CD14-positive monocyte (primary cell): ENCODE measurements at regions not wholly inside any gene's neighbourhood (a gene's known extent, or its start where the extent isn't known, plus 50 kb on each side); places are given as distances from the start of the nearest gene placed in this dataset. TPM values are rescaled to one million over a fixed set of nuclear protein-coding genes. Genes with fewer than 3 reads are reported as not detected.

Source experiments
- DNase-seq, 3 donors: peaks; one replicate each; pipeline ENCODE4 v3.0.0-alpha.2; 2011 to 2022
- H2AFZ ChIP-seq: 2 replicates; pipeline ENCODE4 v1.6.0; 2012; ENCODE audit warnings: mild to moderate bottlenecking, low read depth, low read length, inconsistent platforms; ENCODE audit not compliant: insufficient read depth, poor library complexity, severe bottlenecking
- H3K27ac ChIP-seq, 2 donors: 1 replicate in 1 of 2; 2 replicates in 1 of 2; pipeline ENCODE4 v1.5.1; 2012 to 2013; ENCODE audit warnings: low read length in 2 of 2, control low read depth in 1 of 2, inconsistent platforms in 1 of 2, low read depth in 1 of 2, mild to moderate bottlenecking in 1 of 2
- H3K27me3 ChIP-seq, 2 donors: one replicate each; pipeline versions ENCODE4 v1.6.0 to v1.6.1; 2011 to 2013; ENCODE audit warnings: low read length in 2 of 2; ENCODE audit not compliant: control insufficient read depth in 2 of 2, insufficient read depth in 2 of 2
- H3K36me3 ChIP-seq, 2 donors: replicated peaks in 1 of 2; 1 replicate in 1 of 2; 2 replicates in 1 of 2; pipeline versions ENCODE4 v1.5.1 to v1.6.1; 2012 to 2013; ENCODE audit warnings: low read length in 2 of 2, control low read depth in 1 of 2, inconsistent platforms in 1 of 2, mild to moderate bottlenecking in 1 of 2; ENCODE audit not compliant: insufficient read depth in 2 of 2, control insufficient read depth in 1 of 2
- H3K4me1 ChIP-seq, 2 donors: 1 replicate in 1 of 2; 2 replicates in 1 of 2; pipeline versions ENCODE4 v1.5.1 to v1.6.1; 2012 to 2013; ENCODE audit warnings: low read length in 2 of 2, control low read depth in 1 of 2, inconsistent platforms in 1 of 2, mild to moderate bottlenecking in 1 of 2, moderate library complexity in 1 of 2; ENCODE audit not compliant: insufficient read depth in 2 of 2, control insufficient read depth in 1 of 2
- H3K4me2 ChIP-seq: replicated peaks from 2 replicates; pipeline ENCODE3; 2012; ENCODE audit warnings: low read length, moderate library complexity, mild to moderate bottlenecking; ENCODE audit not compliant: poor library complexity, severe bottlenecking; ENCODE audit errors: extremely low read depth
- H3K4me3 ChIP-seq, 3 experiments: fragments of 200-600 bp in 1 of 3; sonication (generic) in 1 of 3; replicated peaks in 1 of 3; 1 replicate in 2 of 3; 2 replicates in 1 of 3; pipeline ENCODE4 v1.5.1; 2011 to 2013; ENCODE audit warnings: low read length in 3 of 3, mild to moderate bottlenecking in 3 of 3, control low read depth in 2 of 3, low read depth in 2 of 3, inconsistent platforms in 1 of 3, moderate library complexity in 1 of 3
- H3K79me2 ChIP-seq: 2 replicates; pipeline ENCODE4 v1.6.0; 2012; ENCODE audit warnings: mild to moderate bottlenecking, control low read depth, inconsistent platforms, low read length, moderate library complexity; ENCODE audit not compliant: insufficient read depth
- H3K9ac ChIP-seq: 2 replicates; pipeline ENCODE4 v1.6.0; 2017; ENCODE audit warnings: low read length, mild to moderate bottlenecking; ENCODE audit not compliant: insufficient read depth, poor library complexity, severe bottlenecking
- H3K9me3 ChIP-seq, 2 donors: replicated peaks in 1 of 2; 1 replicate in 1 of 2; 2 replicates in 1 of 2; pipeline versions ENCODE4 v1.5.1 to v1.6.1; 2012 to 2013; ENCODE audit warnings: low read length in 2 of 2, control low read depth in 1 of 2; ENCODE audit not compliant: control insufficient read depth in 1 of 2, insufficient read depth in 1 of 2
- H4K20me1 ChIP-seq: 2 replicates; pipeline ENCODE4 v1.6.0; 2012; ENCODE audit warnings: mild to moderate bottlenecking, low read length, control low read depth, moderate library complexity; ENCODE audit not compliant: insufficient read depth
- H3K27ac Mint-ChIP-seq, 7 donors: one replicate each; pipeline ENCODE4 v1.8.0; 2020; ENCODE audit warnings: mild to moderate bottlenecking in 7 of 7, mixed read lengths in 7 of 7, moderate library complexity in 6 of 7, inconsistent platforms in 2 of 7
- H3K27me3 Mint-ChIP-seq, 3 donors: one replicate each; pipeline ENCODE4 v1.8.0; 2021 to 2022; ENCODE audit warnings: low read depth in 3 of 3, mild to moderate bottlenecking in 3 of 3, mixed read lengths in 3 of 3, moderate library complexity in 3 of 3, inconsistent platforms in 1 of 3
- H3K36me3 Mint-ChIP-seq, 2 donors: one replicate each; pipeline ENCODE4 v1.8.0; 2020; ENCODE audit warnings: mixed read lengths in 2 of 2, inconsistent platforms in 1 of 2, mild to moderate bottlenecking in 1 of 2
- H3K4me1 Mint-ChIP-seq: one replicate; pipeline ENCODE4 v1.8.0; 2020; ENCODE audit warnings: mild to moderate bottlenecking, mixed read lengths
- H3K4me3 Mint-ChIP-seq, 2 donors: one replicate each; pipeline ENCODE4 v1.8.0; 2020; ENCODE audit warnings: mild to moderate bottlenecking in 2 of 2, mixed read lengths in 2 of 2, moderate library complexity in 1 of 2
- H3K9me3 Mint-ChIP-seq, 7 donors: one replicate each; pipeline ENCODE4 v1.8.0; 2020 to 2022; ENCODE audit warnings: mixed read lengths in 7 of 7, mild to moderate bottlenecking in 6 of 7, moderate library complexity in 6 of 7, inconsistent platforms in 2 of 7
- CTCF ChIP-seq: fragments of 200-600 bp; IDR thresholded peaks from one replicate; pipeline ENCODE4 v1.8.0; 2022; ENCODE audit warnings: antibody characterized with exemption, mild to moderate bottlenecking
- WGBS: methylation state at CpG from one replicate; pipeline ENCODE4 v1.1.5; 2013; ENCODE audit warnings: missing lambda C conversion rate; ENCODE audit not compliant: insufficient coverage; 5-methylcytosine and 5-hydroxymethylcytosine counted together
- intact Hi-C, 2 donors: fragments of 100-400 bp; cut with micrococcal nuclease; formaldehyde crosslinking; loops; one replicate each; pipeline versions ENCODE4 v1.15.0 to v1.15.1; 2023
- small RNA-seq: library from RNA; depleted of rRNA; stranded (forward); fragments of <200 nt; gene quantifications from one replicate; pipeline ENCODE3, GENCODE V24; 2012; ENCODE audit warnings: low read depth; ENCODE audit not compliant: insufficient read length

DNA sequence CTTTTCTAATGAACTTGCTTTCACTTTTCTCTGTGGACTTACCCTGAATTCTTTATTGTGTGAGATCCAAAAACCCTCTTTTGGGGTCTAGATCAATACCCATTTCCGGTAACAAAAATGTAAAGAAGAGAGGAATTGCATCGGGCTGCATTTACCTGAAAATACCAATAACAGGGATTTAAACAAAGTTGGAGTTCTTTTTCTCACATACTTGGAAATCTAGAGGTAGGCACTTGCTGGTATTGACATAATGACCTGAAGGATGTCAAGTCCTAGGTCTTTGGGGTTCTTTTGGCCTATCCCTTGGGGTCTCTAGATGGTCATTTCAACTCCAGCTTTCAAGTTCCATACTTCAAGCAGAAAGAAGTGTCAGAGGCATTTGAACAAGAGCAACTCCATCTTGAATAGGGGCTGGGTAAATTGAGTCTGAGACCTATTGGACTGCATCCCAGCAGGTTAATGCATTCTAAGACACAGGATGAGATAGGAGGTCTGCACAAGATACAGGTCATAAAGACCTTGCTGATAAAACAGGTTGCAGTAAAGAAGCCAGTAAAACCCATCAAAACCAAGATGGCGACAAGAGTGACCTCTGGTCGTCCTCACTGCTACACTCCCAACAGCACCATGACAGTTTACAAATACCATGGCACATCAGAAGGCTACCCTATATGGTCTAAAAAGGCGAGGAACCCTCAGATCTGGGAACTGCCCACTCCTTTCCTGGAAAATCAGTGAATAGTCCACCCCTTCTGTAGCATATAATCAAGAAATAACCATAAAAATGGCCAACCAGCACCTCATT lies 50.8 kb upstream of the ZNF280D start:
- Histone ChIP-seq H3K4me2 (no peak overlapping the region), H3K9me3 (peaks cover 0 to 4% of the 10 kb centered on the region in 2 donors), H4K20me1 (no peaks in the 10 kb centered on the region), H2AFZ (no peak overlapping the region), H3K9ac (no peak overlapping the region), H3K36me3 (no peaks in the 10 kb centered on the region), H3K27me3 (no peaks in the 10 kb centered on the region), H3K4me3 (no peak overlapping the region), H3K4me1 (no peaks in the 10 kb centered on the region), H3K27ac (no peak overlapping the region), H3K79me2 (no peaks in the 10 kb centered on the region)
- no peak for DNase-seq
- peaks cover 0 to 20% (median 15%) of the 10 kb centered on the region in 7 donors for H3K9me3 Mint-ChIP-seq
- peaks cover 6% of the 10 kb centered on the region for H3K4me1 Mint-ChIP-seq
- no peak for TF ChIP-seq CTCF
- 94% methylated on average over 2 of the region's 5 CpGs for whole genome bisulfite sequencing
- intact Hi-C loops, result no loop called here
- H3K27ac Mint-ChIP-seq, result no peak overlapping the region
- H3K27me3 Mint-ChIP-seq, result peaks cover 0 to 2% (median 0%) of the 10 kb centered on the region in 3 donors
- H3K36me3 Mint-ChIP-seq, result no peaks in the 10 kb centered on the region
- no peak overlapping the region for H3K4me3 Mint-ChIP-seq

DNA sequence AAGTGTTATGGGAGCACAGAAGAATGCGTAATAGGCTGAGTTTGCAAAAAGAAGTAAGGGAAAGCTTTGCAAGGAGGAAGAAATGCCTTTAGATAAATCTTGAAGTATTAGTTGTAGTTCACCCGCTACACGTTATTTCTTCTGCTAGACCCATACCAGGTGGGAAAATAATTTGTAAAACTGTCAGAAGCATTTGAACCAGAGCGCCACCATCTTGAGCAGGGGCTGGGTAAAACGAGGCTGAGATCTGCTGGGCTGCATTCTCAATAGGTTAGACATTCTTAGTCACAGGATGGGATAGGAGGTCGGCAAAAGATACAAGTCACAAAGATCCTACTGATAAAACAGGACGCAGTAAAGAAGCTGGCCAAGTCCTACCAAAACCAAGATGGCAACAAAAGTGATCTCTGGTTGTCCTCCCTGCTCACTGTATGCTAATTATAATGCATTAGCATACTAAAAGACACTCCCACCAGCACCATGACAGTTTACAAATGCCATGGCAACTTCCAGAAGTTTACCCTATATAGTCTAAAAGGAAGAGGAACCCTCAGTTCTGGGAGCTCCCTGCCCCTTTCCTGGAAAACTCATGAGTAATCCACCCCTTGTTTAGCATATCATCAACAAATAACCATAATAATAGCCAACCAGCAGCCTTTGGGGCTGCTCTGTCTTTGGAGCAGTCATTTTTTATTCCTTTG lies 50.0 kb upstream of the ZNF280D start:
- H3K4me3 Mint-ChIP-seq, result no peak overlapping the region
- Histone ChIP-seq H3K79me2 (no peaks in the 10 kb centered on the region), H2AFZ (no peak overlapping the region), H3K27ac (no peak overlapping the region), H4K20me1 (no peaks in the 10 kb centered on the region), H3K36me3 (no peaks in the 10 kb centered on the region), H3K4me3 (no peak overlapping the region), H3K4me2 (no peak overlapping the region), H3K9ac (no peak overlapping the region), H3K9me3 (peaks cover 0 to 4% of the 10 kb centered on the region in 2 donors), H3K4me1 (no peaks in the 10 kb centered on the region), H3K27me3 (no peaks in the 10 kb centered on the region)
- DNase-seq, result no peak
- H3K4me1 Mint-ChIP-seq, result peaks cover 6% of the 10 kb centered on the region
- H3K27ac Mint-ChIP-seq, result no peak overlapping the region
- TF ChIP-seq CTCF, result no peak
- intact Hi-C loops, result no loop called here
- peaks cover 0 to 2% (median 0%) of the 10 kb centered on the region in 3 donors for H3K27me3 Mint-ChIP-seq
- H3K36me3 Mint-ChIP-seq, result no peaks in the 10 kb centered on the region
- 98% methylated on average over 6 of the region's 7 CpGs for WGBS
- H3K9me3 Mint-ChIP-seq, result peaks cover 0 to 20% (median 14%) of the 10 kb centered on the region in 7 donors

Small RNA genes in the stretch of these regions (small RNA-seq; reads per million reads assigned to genes)
- gene AC090517.1, result not detected
- gene AC090517.3, result not detected
